Testis (tissue), 2 donors: ENCODE measurements at regions not wholly inside any gene's neighbourhood (a gene's known extent, or its start where the extent isn't known, plus 50 kb on each side); places are given as distances from the start of the nearest gene placed in this dataset.

Source experiments
- CTCF ChIP-seq, 3 experiments: fragments of 450-650 bp in 2 of 3; fragments of 200-600 bp in 1 of 3; sonication (generic) in 1 of 3; IDR thresholded peaks; one replicate each; pipeline ENCODE4 v1.5.1; 2016 to 2019; ENCODE audit warnings: antibody characterized with exemption in 3 of 3, mild to moderate bottlenecking in 2 of 3, moderate library complexity in 1 of 3
- POLR2A ChIP-seq: fragments of 450-650 bp; IDR thresholded peaks from one replicate; pipeline ENCODE4 v1.6.1; 2017; ENCODE audit warnings: antibody characterized with exemption, mild to moderate bottlenecking, moderate library complexity

DNA sequence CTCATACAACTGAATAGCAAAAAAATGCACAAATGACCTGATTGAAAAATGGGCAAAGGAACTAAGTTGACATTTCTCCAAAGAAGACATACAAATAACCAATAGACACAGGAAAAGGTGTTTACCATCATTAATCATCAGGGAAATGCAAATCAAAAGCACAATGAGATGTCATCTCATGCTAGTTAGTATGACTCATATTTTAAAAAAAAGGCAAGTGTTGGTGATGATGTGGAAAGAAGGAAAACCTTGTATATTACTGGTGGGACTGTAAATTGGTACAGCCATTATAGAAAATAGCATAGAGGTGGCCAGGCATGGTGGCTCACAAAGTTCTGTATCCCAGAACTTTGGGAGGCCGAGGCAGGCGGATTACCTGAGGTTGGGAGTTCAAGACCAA is 232.5 kb upstream of the ZFHX3 start:
- no peak for TF ChIP-seq POLR2A
- no peak for TF ChIP-seq CTCF (IDR thresholded peaks at IDR 0.05)
